Gastroesophageal sphincter (tissue), 4 donors: ENCODE measurements at regions not wholly inside any gene's neighbourhood (a gene's known extent, or its start where the extent isn't known, plus 50 kb on each side); places are given as distances from the start of the nearest gene placed in this dataset.
"Not testable (repeated sequence)": the region's sequence is repeated elsewhere in the genome, so short reads cannot be mapped to it uniquely, and the experiment has no call there.

Experiments used
- ATAC-seq: fragments of 150-250 bp; one replicate; pipeline ENCODE4 v1.9.1; 2016; ENCODE audit warnings: mild to moderate bottlenecking, moderate library complexity
- H3K27ac ChIP-seq, 4 donors: fragments of 200-600 bp; sonication (generic) in 3 of 4; 1 replicate in 3 of 4; 2 replicates in 1 of 4; pipeline ENCODE4 v1.5.1; 2016 to 2019
- H3K27me3 ChIP-seq: fragments of 200-600 bp; sonication (generic); one replicate; pipeline ENCODE4 v1.5.1; 2019
- H3K36me3 ChIP-seq, 2 donors: fragments of 200-600 bp; sonication (generic); one replicate each; pipeline ENCODE4 v1.5.1; 2019; ENCODE audit warnings: control low read depth in 1 of 2
- H3K4me1 ChIP-seq, 3 donors: fragments of 200-600 bp; sonication (generic); 1 replicate in 2 of 3; 2 replicates in 1 of 3; pipeline ENCODE4 v1.5.1; 2016 to 2019; ENCODE audit warnings: control low read depth in 2 of 3
- H3K4me3 ChIP-seq, 2 donors: fragments of 200-600 bp; sonication (generic); one replicate each; pipeline ENCODE4 v1.5.1; 2019; ENCODE audit warnings: mild to moderate bottlenecking in 1 of 2, moderate library complexity in 1 of 2
- H3K9me3 ChIP-seq, 3 donors: fragments of 200-600 bp; sonication (generic); one replicate each; pipeline ENCODE4 v1.5.1; 2017 to 2019; ENCODE audit warnings: control low read depth in 2 of 3
- EP300 ChIP-seq: sonication (generic); formaldehyde crosslinking; IDR thresholded peaks from one replicate; pipeline ENCODE4 v1.6.1; 2017; ENCODE audit warnings: antibody characterized with exemption, mild to moderate bottlenecking
- POLR2A ChIP-seq, 2 donors: fragments of 450-650 bp; IDR thresholded peaks; one replicate each; pipeline ENCODE4 v1.6.1; 2017; ENCODE audit warnings: antibody characterized with exemption in 2 of 2, mild to moderate bottlenecking in 2 of 2, moderate library complexity in 1 of 2
- POLR2AphosphoS5 ChIP-seq: sonication (generic); formaldehyde crosslinking; IDR thresholded peaks from one replicate; pipeline ENCODE4 v1.6.1; 2017; ENCODE audit warnings: antibody characterized with exemption
- WGBS, 2 donors: methylation state at CpG; one replicate each; pipeline ENCODE4 v1.1.5; 2018; ENCODE audit warnings: low coverage in 1 of 2; 5-methylcytosine and 5-hydroxymethylcytosine counted together
- TF ChIP-seq, protein P1 (sequence below), 4 experiments: fragments of 200-600 bp in 2 of 4; fragments of 450-650 bp in 2 of 4; sonication (generic) in 1 of 4; IDR thresholded peaks; one replicate each; pipeline ENCODE4 v1.5.1; 2017 to 2019; ENCODE audit warnings: antibody characterized with exemption in 4 of 4, mild to moderate bottlenecking in 2 of 4, moderate library complexity in 2 of 4

DNA sequence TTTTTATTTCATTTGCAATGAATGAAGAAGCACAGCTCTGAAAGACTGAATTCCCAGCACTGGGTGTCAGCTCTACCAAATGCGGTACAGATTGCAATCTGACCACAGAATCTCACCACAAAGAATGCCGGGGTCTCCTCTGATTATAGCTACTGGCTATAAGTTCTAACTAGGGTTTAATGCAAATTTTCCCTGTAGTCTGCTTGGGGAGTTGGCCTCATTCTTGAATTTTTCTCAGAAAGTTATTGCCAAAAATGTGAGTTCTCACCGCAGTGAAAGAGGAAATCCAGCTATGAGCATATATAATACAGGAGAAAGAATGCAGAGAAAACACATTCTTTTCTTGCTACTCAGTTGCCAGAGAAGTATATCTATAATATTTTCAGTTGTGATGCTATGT lies 1255.7 kb upstream of the LRRTM3 start:
- ATAC-seq = no peak
- Histone ChIP-seq H3K9me3 (no peaks in the 10 kb centered on the region), H3K4me3 (no peak overlapping the region), H3K27me3 (no peaks in the 10 kb centered on the region), H3K4me1 (no peaks in the 10 kb centered on the region), H3K27ac (no peak overlapping the region), H3K36me3 (no peaks in the 10 kb centered on the region)
- TF ChIP-seq POLR2AphosphoS5 (no peak), EP300 (no peak), POLR2A (IDR thresholded peaks at IDR 0.05) (no peak)
- TF ChIP-seq, protein P1, sequence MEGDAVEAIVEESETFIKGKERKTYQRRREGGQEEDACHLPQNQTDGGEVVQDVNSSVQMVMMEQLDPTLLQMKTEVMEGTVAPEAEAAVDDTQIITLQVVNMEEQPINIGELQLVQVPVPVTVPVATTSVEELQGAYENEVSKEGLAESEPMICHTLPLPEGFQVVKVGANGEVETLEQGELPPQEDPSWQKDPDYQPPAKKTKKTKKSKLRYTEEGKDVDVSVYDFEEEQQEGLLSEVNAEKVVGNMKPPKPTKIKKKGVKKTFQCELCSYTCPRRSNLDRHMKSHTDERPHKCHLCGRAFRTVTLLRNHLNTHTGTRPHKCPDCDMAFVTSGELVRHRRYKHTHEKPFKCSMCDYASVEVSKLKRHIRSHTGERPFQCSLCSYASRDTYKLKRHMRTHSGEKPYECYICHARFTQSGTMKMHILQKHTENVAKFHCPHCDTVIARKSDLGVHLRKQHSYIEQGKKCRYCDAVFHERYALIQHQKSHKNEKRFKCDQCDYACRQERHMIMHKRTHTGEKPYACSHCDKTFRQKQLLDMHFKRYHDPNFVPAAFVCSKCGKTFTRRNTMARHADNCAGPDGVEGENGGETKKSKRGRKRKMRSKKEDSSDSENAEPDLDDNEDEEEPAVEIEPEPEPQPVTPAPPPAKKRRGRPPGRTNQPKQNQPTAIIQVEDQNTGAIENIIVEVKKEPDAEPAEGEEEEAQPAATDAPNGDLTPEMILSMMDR (IDR thresholded peaks at IDR 0.05) = no peak
- 31 to 55% methylated on average over 2 to 3 of the region's 3 CpGs for WGBS, 2 donors

DNA sequence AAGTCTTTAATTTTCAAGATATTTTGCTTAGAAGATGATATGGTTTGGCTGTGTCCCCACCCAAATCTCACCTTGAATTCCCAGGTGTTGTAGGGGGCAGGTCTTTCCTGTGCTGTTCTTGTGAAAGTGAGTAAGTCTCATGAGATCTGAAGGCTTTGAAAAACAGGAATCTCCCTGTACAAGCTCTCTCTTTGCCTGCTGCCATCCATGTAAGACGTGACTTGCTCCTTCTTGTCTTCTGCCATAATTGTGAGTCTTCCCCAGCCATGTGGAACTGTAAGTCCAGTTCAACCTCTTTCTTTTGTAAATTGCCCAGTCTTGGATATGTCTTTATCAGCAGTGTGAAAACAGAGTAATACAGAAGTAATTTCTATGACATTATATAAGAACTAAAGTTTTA lies 1255.2 kb upstream of the LRRTM3 start:
- 91 to 100% methylated on average over 1 of the region's 1 CpG for WGBS, 2 donors
- H3K27ac ChIP-seq, H3K27me3 ChIP-seq, H3K4me1 ChIP-seq, ATAC-seq, H3K4me3 ChIP-seq, H3K9me3 ChIP-seq, H3K36me3 ChIP-seq: not testable (repeated sequence)

DNA sequence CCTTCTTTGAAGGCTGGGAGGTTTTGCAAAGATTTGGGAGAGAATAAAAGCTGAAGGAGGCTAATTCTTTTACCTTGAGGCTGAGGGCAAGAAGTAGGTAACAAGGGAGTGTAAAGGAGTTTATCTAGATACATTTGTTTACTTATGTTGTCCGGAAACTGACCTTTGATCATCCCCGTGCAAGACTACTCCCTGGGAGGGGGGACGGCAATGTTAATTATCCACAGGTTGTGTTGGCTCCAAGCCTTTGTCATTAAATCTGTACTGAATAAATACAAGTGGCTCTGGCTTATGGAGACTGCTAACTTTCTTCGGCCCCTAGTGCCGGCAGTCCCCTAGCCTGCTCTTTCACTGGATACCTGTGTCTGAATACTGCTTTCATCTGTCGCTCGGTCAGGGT lies 1250.6 kb upstream of the LRRTM3 start:
- Histone ChIP-seq H3K27ac (no peak overlapping the region), H3K9me3 (no peaks in the 10 kb centered on the region), H3K27me3 (no peaks in the 10 kb centered on the region), H3K4me1 (no peaks in the 10 kb centered on the region), H3K36me3 (no peaks in the 10 kb centered on the region), H3K4me3 (no peak overlapping the region)
- no peak for ATAC-seq
- no peak for TF ChIP-seq EP300
- TF ChIP-seq, protein P1 (IDR thresholded peaks at IDR 0.05) = no peak
- TF ChIP-seq POLR2AphosphoS5 = no peak
- no peak for TF ChIP-seq POLR2A (IDR thresholded peaks at IDR 0.05)
- 82 to 100% methylated on average over 3 to 6 of the region's 7 CpGs for WGBS, 2 donors

DNA sequence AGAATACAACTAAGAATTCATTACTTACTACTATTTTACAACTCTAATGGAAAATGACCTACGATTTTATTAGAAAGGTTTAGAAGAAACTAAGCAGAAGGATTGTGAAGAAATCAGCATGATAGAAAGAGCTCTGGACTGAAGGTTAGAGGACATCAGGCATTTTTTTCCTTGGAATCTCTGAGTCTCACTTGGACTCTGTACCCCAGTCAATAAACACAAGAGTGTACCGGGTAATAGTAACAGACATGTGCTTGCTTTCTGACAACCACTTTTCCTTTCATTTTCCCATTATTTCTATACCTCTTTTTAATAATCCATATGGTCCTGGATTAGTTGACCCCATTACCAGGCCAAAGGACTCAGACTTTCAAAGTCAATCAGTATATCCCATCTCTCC lies 1240.9 kb upstream of the LRRTM3 start:
- Histone ChIP-seq H3K4me1 (no peaks in the 10 kb centered on the region), H3K4me3 (no peak overlapping the region), H3K9me3 (no peaks in the 10 kb centered on the region), H3K36me3 (no peaks in the 10 kb centered on the region), H3K27ac (no peak overlapping the region), H3K27me3 (no peaks in the 10 kb centered on the region)
- WGBS, 2 donors = 84 to 87% methylated on average over 2 of the region's 2 CpGs
- no peak for ATAC-seq
- TF ChIP-seq POLR2A (IDR thresholded peaks at IDR 0.05) (no peak), EP300 (no peak), POLR2AphosphoS5 (no peak)
- TF ChIP-seq, protein P1 (IDR thresholded peaks at IDR 0.05) = no peak

DNA sequence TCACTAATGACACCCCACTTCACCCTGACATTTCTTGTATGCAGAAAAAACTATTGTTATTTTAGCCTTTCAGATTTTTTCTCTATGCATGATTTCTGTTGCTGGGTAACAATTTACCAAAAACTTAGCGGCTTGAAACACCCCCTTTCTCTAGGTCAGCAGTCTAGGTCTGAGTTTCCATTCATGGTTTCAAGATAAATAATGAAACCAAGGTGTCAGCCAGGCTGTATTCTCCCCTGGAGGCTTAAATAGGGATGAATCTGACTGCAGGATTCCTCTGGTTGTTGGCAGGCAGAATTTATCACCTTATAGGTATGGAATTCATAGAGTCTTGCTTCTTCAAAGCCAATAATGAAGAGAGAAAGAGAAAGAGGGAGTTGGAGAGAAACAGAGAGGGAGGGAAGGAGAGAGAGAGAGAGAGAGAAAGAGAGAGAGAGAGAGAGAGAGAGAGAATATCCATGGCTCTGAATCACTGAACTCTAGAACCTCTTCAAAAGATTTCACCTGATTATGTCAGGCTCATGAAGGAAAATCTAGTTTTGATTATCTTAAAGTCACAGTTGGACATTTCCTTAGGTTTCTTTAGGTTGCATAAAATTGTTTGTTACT lies 1224.6 kb upstream of the LRRTM3 start:
- no peak overlapping the region for H3K4me3 ChIP-seq
- no peaks in the 10 kb centered on the region for H3K4me1 ChIP-seq
- 100% methylated on average over 1 of the region's 1 CpG; no CpG with 5 or more reads in 1 of the 2 donors for WGBS, 2 donors
- TF ChIP-seq EP300 (no peak), POLR2A (IDR thresholded peaks at IDR 0.05) (no peak), POLR2AphosphoS5 (no peak)
- TF ChIP-seq, protein P1 (IDR thresholded peaks at IDR 0.05) = no peak
- H3K9me3 ChIP-seq = no peaks in the 10 kb centered on the region
- no peak for ATAC-seq
- no peaks in the 10 kb centered on the region for H3K27me3 ChIP-seq
- no peak overlapping the region for H3K27ac ChIP-seq
- H3K36me3 ChIP-seq = no peaks in the 10 kb centered on the region
